Smooth muscle cell (in vitro differentiated cells): ENCODE measurements at regions not wholly inside any gene's neighbourhood (a gene's known extent, or its start where the extent isn't known, plus 50 kb on each side); places are given as distances from the start of the nearest gene placed in this dataset.

Experiments
- DNase-seq: peaks from one replicate; lab custom pipeline; 2025; ENCODE audit not compliant: unreplicated experiment; lab: John Stamatoyannopoulos, UW
- H2AFZ ChIP-seq: fragments of 200-600 bp; sonication (generic); 2 replicates; pipeline ENCODE4 v1.6.0; 2016; ENCODE audit warnings: antibody characterized with exemption, low read depth, mild to moderate bottlenecking
- H3F3A ChIP-seq: fragments of 200-600 bp; sonication (generic); 2 replicates; pipeline ENCODE4 v1.6.0; 2017; ENCODE audit warnings: antibody characterized with exemption, low read depth
- H3K27ac ChIP-seq: fragments of 200-600 bp; sonication (generic); 2 replicates; pipeline ENCODE4 v1.5.1; 2016; ENCODE audit warnings: low read depth, mild to moderate bottlenecking
- H3K27me3 ChIP-seq: fragments of 200-600 bp; sonication (generic); 2 replicates; pipeline ENCODE4 v1.6.1; 2016; ENCODE audit warnings: low read depth, mild to moderate bottlenecking
- H3K36me3 ChIP-seq: fragments of 200-600 bp; sonication (generic); 2 replicates; pipeline ENCODE4 v1.5.1; 2016; ENCODE audit warnings: low read depth
- H3K4me1 ChIP-seq: fragments of 200-600 bp; sonication (generic); 2 replicates; pipeline ENCODE4 v1.5.1; 2016; ENCODE audit warnings: low read depth
- H3K4me2 ChIP-seq: fragments of 200-600 bp; sonication (generic); 2 replicates; pipeline ENCODE4 v1.6.0; 2016; ENCODE audit warnings: mild to moderate bottlenecking
- H3K4me3 ChIP-seq: fragments of 200-600 bp; sonication (generic); 2 replicates; pipeline ENCODE4 v1.5.1; 2016; ENCODE audit warnings: mild to moderate bottlenecking
- H3K79me2 ChIP-seq: fragments of 200-600 bp; sonication (generic); 2 replicates; pipeline ENCODE4 v1.6.0; 2016; ENCODE audit warnings: low read depth, mild to moderate bottlenecking
- H3K9ac ChIP-seq: fragments of 200-600 bp; sonication (generic); 2 replicates; pipeline ENCODE4 v1.6.0; 2016; ENCODE audit warnings: low read depth
- H3K9me3 ChIP-seq: fragments of 200-600 bp; sonication (generic); replicated peaks from 2 replicates; pipeline ENCODE4 v1.5.1; 2016; ENCODE audit warnings: low read depth
- H4K20me1 ChIP-seq: fragments of 200-600 bp; sonication (generic); 2 replicates; pipeline ENCODE4 v1.6.0; 2016; ENCODE audit warnings: low read depth
- WGBS: methylation state at CpG from one replicate; pipeline ENCODE4 v1.1.7; 2016; ENCODE audit warnings: low lambda C conversion rate; 5-methylcytosine and 5-hydroxymethylcytosine counted together
- TF ChIP-seq, protein P1 (sequence below): fragments of 200-600 bp; sonication (generic); IDR thresholded peaks from 2 replicates; pipeline ENCODE4 v1.5.1; 2017; ENCODE audit warnings: borderline replicate concordance, mild to moderate bottlenecking, antibody characterized with exemption; ENCODE audit not compliant: insufficient read depth, poor library complexity, severe bottlenecking

DNA sequence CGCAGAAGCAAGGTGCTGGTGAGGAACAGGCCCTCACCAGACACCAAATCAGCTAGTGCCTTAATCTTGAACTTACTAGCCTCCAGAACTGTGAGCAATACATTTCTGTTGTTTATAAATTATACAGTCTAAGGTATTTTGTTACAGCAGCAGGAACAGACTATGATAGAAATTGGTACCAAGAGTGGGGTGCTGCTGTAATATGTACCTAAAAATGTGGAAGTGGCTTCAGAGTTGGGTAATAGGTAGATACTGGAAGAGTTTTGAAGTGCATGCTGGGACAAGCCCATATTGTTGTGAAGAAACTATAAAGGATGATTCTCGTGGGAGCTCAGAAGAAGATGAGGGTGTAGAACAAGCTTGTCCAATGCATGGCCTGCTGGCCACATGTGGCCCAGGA is 866.8 kb downstream of the C6orf118 start:
- Histone ChIP-seq H3K79me2 (no peaks in the 10 kb centered on the region), H3K9me3 (no peaks in the 10 kb centered on the region), H3K4me3 (no peak overlapping the region), H3K4me1 (peaks cover 4% of the 10 kb centered on the region), H3F3A (peaks cover 3% of the 10 kb centered on the region), H3K27ac (no peak overlapping the region), H3K4me2 (no peak overlapping the region), H2AFZ (no peak overlapping the region), H4K20me1 (no peaks in the 10 kb centered on the region), H3K9ac (no peak overlapping the region), H3K36me3 (no peaks in the 10 kb centered on the region), H3K27me3 (no peaks in the 10 kb centered on the region)
- DNase-seq = no peak
- WGBS = 85% methylated on average over 2 of the region's 2 CpGs
- TF ChIP-seq, protein P1, sequence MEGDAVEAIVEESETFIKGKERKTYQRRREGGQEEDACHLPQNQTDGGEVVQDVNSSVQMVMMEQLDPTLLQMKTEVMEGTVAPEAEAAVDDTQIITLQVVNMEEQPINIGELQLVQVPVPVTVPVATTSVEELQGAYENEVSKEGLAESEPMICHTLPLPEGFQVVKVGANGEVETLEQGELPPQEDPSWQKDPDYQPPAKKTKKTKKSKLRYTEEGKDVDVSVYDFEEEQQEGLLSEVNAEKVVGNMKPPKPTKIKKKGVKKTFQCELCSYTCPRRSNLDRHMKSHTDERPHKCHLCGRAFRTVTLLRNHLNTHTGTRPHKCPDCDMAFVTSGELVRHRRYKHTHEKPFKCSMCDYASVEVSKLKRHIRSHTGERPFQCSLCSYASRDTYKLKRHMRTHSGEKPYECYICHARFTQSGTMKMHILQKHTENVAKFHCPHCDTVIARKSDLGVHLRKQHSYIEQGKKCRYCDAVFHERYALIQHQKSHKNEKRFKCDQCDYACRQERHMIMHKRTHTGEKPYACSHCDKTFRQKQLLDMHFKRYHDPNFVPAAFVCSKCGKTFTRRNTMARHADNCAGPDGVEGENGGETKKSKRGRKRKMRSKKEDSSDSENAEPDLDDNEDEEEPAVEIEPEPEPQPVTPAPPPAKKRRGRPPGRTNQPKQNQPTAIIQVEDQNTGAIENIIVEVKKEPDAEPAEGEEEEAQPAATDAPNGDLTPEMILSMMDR = no peak

DNA sequence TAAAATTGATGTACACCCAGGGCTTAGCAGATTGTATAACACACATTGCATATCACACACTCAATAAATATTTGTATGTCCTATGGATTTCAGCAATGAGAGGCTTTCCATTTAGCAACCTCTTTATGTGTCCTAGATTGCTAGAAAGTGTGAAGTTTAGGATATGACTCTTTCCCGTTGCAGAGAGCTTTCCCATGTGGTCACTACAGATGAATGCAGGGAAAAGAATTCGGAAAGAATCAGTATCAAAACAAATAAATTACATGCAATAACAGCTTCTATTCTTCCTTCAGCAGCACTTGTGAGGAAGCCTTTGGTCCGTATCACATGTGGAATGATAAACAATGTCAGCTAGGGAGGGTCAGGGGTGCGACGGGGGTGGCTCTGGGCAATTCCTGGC is 870.1 kb downstream of the C6orf118 start:
- WGBS = 92% methylated on average over 5 of the region's 5 CpGs
- Histone ChIP-seq H3K79me2 (no peaks in the 10 kb centered on the region), H4K20me1 (no peaks in the 10 kb centered on the region), H3K27ac (no peak overlapping the region), H3K27me3 (no peaks in the 10 kb centered on the region), H3K4me1 (no peaks in the 10 kb centered on the region), H3F3A (no peaks in the 10 kb centered on the region), H3K4me2 (no peak overlapping the region), H3K36me3 (no peaks in the 10 kb centered on the region), H3K9ac (no peak overlapping the region), H3K4me3 (no peak overlapping the region), H3K9me3 (no peaks in the 10 kb centered on the region), H2AFZ (no peak overlapping the region)
- DNase-seq = no peak
- TF ChIP-seq, protein P1 = no peak

DNA sequence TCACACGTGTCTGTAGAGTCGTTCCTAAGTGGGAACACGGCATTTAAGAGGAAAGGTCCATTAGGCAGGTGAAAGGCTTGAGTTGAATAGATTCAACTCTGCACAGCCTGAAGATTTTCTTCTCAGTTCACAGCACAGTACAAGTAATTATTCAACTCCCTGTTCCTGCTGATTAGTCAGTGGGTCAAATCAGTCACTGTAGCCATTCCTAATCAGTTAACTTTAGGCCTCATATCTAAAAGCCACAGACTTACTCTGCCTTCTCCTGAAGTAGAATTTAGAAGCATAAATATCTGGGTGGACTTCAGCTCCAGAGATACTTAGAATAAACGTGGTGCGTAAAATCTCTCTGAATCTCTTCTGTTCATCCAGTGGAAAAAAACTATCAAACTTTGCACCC is 872.4 kb downstream of the C6orf118 start:
- no peaks in the 10 kb centered on the region for H3K27me3 ChIP-seq
- H4K20me1 ChIP-seq = no peaks in the 10 kb centered on the region
- H3F3A ChIP-seq = no peaks in the 10 kb centered on the region
- no peaks in the 10 kb centered on the region for H3K9me3 ChIP-seq
- H2AFZ ChIP-seq = no peak overlapping the region
- H3K4me2 ChIP-seq = no peak overlapping the region
- no peaks in the 10 kb centered on the region for H3K79me2 ChIP-seq
- H3K9ac ChIP-seq = no peak overlapping the region
- TF ChIP-seq, protein P1 = no peak
- no peak overlapping the region for H3K27ac ChIP-seq
- WGBS = 69% methylated on average over 5 of the region's 5 CpGs
- no peak for DNase-seq
- H3K4me3 ChIP-seq = no peak overlapping the region
- H3K36me3 ChIP-seq = no peaks in the 10 kb centered on the region
- no peaks in the 10 kb centered on the region for H3K4me1 ChIP-seq

DNA sequence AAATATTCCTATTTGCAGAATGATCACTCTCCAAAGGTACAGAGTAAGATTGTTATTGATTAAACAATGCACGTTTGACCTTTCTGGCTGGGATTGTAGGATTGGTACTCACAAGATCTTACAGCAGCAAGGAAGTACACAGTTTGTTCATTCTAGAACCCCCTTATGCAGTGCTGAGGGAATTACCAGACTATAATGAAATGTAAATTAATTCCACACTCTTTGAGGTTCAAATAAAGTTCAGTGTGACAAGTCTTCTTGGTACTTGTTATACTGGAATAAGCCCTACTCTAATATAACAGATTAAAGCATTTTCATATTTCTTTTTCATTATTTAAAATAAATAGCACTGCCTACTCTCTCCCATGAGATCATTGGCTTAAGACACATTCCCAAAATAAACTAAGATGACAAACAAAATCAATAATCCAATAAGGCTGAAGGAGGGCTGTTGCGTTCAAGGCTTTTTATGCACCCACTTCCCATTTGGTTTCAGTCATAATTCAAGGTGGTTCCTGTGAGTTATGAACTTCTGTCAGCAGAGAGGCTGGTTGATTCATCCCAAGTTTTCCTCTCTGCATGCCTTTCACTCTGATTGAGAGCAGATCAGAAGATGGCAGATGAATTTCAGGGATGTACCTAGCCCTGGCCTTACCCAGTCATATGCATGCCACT is 881.5 kb downstream of the C6orf118 start:
- H3F3A ChIP-seq = no peaks in the 10 kb centered on the region
- no peak overlapping the region for H3K9ac ChIP-seq
- no peaks in the 10 kb centered on the region for H3K27me3 ChIP-seq
- H3K4me2 ChIP-seq = no peak overlapping the region
- no peak for DNase-seq
- no peaks in the 10 kb centered on the region for H3K4me1 ChIP-seq
- H3K9me3 ChIP-seq = no peaks in the 10 kb centered on the region
- TF ChIP-seq, protein P1 = no peak
- no peaks in the 10 kb centered on the region for H4K20me1 ChIP-seq
- H3K79me2 ChIP-seq = no peaks in the 10 kb centered on the region
- 92% methylated on average over 2 of the region's 2 CpGs for WGBS
- H3K27ac ChIP-seq = no peak overlapping the region
- H3K4me3 ChIP-seq = no peak overlapping the region
- H2AFZ ChIP-seq = no peak overlapping the region
- no peaks in the 10 kb centered on the region for H3K36me3 ChIP-seq
